ENCODE measurements at regions not wholly inside any gene's neighbourhood (a gene's known extent, or its start where the extent isn't known, plus 50 kb on each side); places are given as distances from the start of the nearest gene placed in this dataset.

GRCh38 chr16:87016046-87017035 is 300.9 kb downstream of the C16orf95 start:
- TF ChIP-seq CTCF (IDR thresholded peaks at IDR 0.05) (no peak), TEAD4 (CRISPR knock-in tag; IDR thresholded peaks at IDR 0.05) (no peak), IRF1 (CRISPR knock-in tag; IDR thresholded peaks at IDR 0.05) (no peak), E2F4 (CRISPR knock-in tag; IDR thresholded peaks at IDR 0.05; ENCODE audit: borderline replicate concordance, low read depth) (no peak), MXD4 (CRISPR knock-in tag; IDR thresholded peaks at IDR 0.05; ENCODE audit: borderline replicate concordance) (no peak), ZNF416 (CRISPR knock-in tag; IDR thresholded peaks at IDR 0.05) (no peak)
